ENCODE measurements at regions not wholly inside any gene's neighbourhood (a gene's known extent, or its start where the extent isn't known, plus 50 kb on each side); places are given as distances from the start of the nearest gene placed in this dataset.

GRCh38 chr4:132230025-132230424 is 919.1 kb upstream of the PCDH10 start:
- no peak overlapping the region for H3K4me2 ChIP-seq (ENCODE audit: control insufficient read depth, extremely low read depth, insufficient read depth, low read depth, low read length)
- H2AFZ ChIP-seq (ENCODE audit: control insufficient read depth, low read length) = no peak overlapping the region
- no peaks in the 10 kb centered on the region for H3K36me3 ChIP-seq (ENCODE audit: control insufficient read depth in 2 of 2, extremely low read depth in 1 of 2, insufficient read depth in 2 of 2, low read length in 2 of 2)

GRCh38 chr4:132238697-132239096 is 910.4 kb upstream of the PCDH10 start:
- DNase-seq (ENCODE audit: low read depth, low spot score) = no peak
- H3K4me2 ChIP-seq (ENCODE audit: control insufficient read depth, extremely low read depth, insufficient read depth, low read depth, low read length) = no peak overlapping the region

More at GRCh38 chr4:132230025-132230424, 919.1 kb upstream of the PCDH10 start:
- no peaks in the 10 kb centered on the region for H3K9me3 ChIP-seq (ENCODE audit: control insufficient read depth, low read depth, low read length)
- H3K9ac ChIP-seq (ENCODE audit: control insufficient read depth, extremely low read depth, insufficient read depth, low read length) = no peak overlapping the region
- FAIRE-seq = no peak
- no peak for TF ChIP-seq EZH2 (IDR thresholded peaks at IDR 0.05; ENCODE audit: low read length)
- no peak for TF ChIP-seq CTCF (optimal IDR thresholded peaks at IDR 0.05 in 1 of 3, IDR thresholded peaks at IDR 0.05 in 1 of 3, conservative IDR thresholded peaks at IDR 0.05 in 1 of 3; ENCODE audit: extremely low read depth in 1 of 3, insufficient read depth in 2 of 3, low read length in 3 of 3)
- no peaks in the 10 kb centered on the region for H4K20me1 ChIP-seq (ENCODE audit: control insufficient read depth, extremely low read depth, insufficient read depth, low read length)
- H3K9me1 ChIP-seq (ENCODE audit: control insufficient read depth, extremely low read depth, insufficient read depth, low read length) = no peaks in the 10 kb centered on the region
- no peaks in the 10 kb centered on the region for H3K79me2 ChIP-seq (ENCODE audit: control insufficient read depth, insufficient read depth, low read length)
- H3K4me1 ChIP-seq (ENCODE audit: control insufficient read depth, extremely low read depth, insufficient read depth, low read length) = no peaks in the 10 kb centered on the region
- DNase-seq (ENCODE audit: low read depth, low spot score) = no peak
- no peak overlapping the region for H3K27ac ChIP-seq (ENCODE audit: control insufficient read depth, insufficient read depth, low read length)
- H3K27me3 ChIP-seq (ENCODE audit: control insufficient read depth, extremely low read depth, insufficient read depth, low read length) = no peaks in the 10 kb centered on the region
- dilution Hi-C loops (cut with MboI; ENCODE audit: extremely low pct_ligation_motif_present, low sequenced_read_pairs) = no loop called here
- H3K4me3 ChIP-seq (ENCODE audit: control insufficient read depth in 2 of 3, extremely low read depth in 1 of 3, insufficient read depth in 2 of 3, low read depth in 1 of 3, low read length in 3 of 3) = no peak overlapping the region

More at GRCh38 chr4:132238697-132239096, 910.4 kb upstream of the PCDH10 start:
- no peak overlapping the region for H3K9ac ChIP-seq (ENCODE audit: control insufficient read depth, extremely low read depth, insufficient read depth, low read length)
- H3K4me1 ChIP-seq (ENCODE audit: control insufficient read depth, extremely low read depth, insufficient read depth, low read length) = no peaks in the 10 kb centered on the region
- H3K27me3 ChIP-seq (ENCODE audit: control insufficient read depth, extremely low read depth, insufficient read depth, low read length) = no peaks in the 10 kb centered on the region
- H3K79me2 ChIP-seq (ENCODE audit: control insufficient read depth, insufficient read depth, low read length) = no peaks in the 10 kb centered on the region
- no peaks in the 10 kb centered on the region for H3K9me3 ChIP-seq (ENCODE audit: control insufficient read depth, low read depth, low read length)
- no peak overlapping the region for H3K4me3 ChIP-seq (ENCODE audit: control insufficient read depth in 2 of 3, extremely low read depth in 1 of 3, insufficient read depth in 2 of 3, low read depth in 1 of 3, low read length in 3 of 3)
- H3K27ac ChIP-seq (ENCODE audit: control insufficient read depth, insufficient read depth, low read length) = no peak overlapping the region
- no peaks in the 10 kb centered on the region for H4K20me1 ChIP-seq (ENCODE audit: control insufficient read depth, extremely low read depth, insufficient read depth, low read length)
- H3K9me1 ChIP-seq (ENCODE audit: control insufficient read depth, extremely low read depth, insufficient read depth, low read length) = no peaks in the 10 kb centered on the region
- H3K36me3 ChIP-seq (ENCODE audit: control insufficient read depth in 2 of 2, extremely low read depth in 1 of 2, insufficient read depth in 2 of 2, low read length in 2 of 2) = no peaks in the 10 kb centered on the region
- dilution Hi-C loops (cut with MboI; ENCODE audit: extremely low pct_ligation_motif_present, low sequenced_read_pairs) = no loop called here
- FAIRE-seq = no peak
- TF ChIP-seq EZH2 (IDR thresholded peaks at IDR 0.05; ENCODE audit: low read length) = no peak
- no peak for TF ChIP-seq CTCF (optimal IDR thresholded peaks at IDR 0.05 in 1 of 3, IDR thresholded peaks at IDR 0.05 in 1 of 3, conservative IDR thresholded peaks at IDR 0.05 in 1 of 3; ENCODE audit: extremely low read depth in 1 of 3, insufficient read depth in 2 of 3, low read length in 3 of 3)
- H2AFZ ChIP-seq (ENCODE audit: control insufficient read depth, low read length) = no peak overlapping the region
